Brain pericyte (primary cell): ENCODE measurements at regions not wholly inside any gene's neighbourhood (a gene's known extent, or its start where the extent isn't known, plus 50 kb on each side); places are given as distances from the start of the nearest gene placed in this dataset.
"Not testable (repeated sequence)": the region's sequence is repeated elsewhere in the genome, so short reads cannot be mapped to it uniquely, and the experiment has no call there.

Experiments
- DNase-seq: peaks from one replicate; pipeline ENCODE4 v3.0.0-alpha.2; 2012; ENCODE audit warnings: low read depth, low spot score

- no peak for DNase-seq
Observed at GRCh38 chr4:81676537-81676936, 204.8 kb upstream of the RASGEF1B start.

GRCh38 chr4:81675791-81676393 lies 204.2 kb upstream of the RASGEF1B start:
- DNase-seq: no peak

- no peak for DNase-seq
Observed at GRCh38 chr4:81673961-81674360, 202.3 kb upstream of the RASGEF1B start.

DNA sequence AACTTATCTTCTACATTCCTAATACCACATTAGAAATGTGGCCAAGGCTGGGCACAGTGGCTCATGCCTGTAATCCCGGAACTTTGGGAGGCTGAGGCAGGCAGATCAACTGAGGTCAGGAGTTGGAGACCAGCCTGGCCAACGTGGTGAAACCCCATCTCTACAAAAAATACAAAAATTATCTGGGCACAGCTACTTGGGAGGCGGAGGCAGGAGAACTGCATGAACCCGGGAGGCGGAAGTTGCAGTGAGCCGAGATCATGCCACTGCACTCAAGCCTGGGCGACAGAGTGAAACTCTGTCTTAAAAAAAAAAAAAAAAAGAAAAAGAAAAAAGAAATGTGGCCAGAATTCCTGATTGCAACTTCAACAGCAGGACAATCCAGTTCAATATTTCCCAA lies 196.6 kb upstream of the RASGEF1B start:
- not testable (repeated sequence) for DNase-seq

DNA sequence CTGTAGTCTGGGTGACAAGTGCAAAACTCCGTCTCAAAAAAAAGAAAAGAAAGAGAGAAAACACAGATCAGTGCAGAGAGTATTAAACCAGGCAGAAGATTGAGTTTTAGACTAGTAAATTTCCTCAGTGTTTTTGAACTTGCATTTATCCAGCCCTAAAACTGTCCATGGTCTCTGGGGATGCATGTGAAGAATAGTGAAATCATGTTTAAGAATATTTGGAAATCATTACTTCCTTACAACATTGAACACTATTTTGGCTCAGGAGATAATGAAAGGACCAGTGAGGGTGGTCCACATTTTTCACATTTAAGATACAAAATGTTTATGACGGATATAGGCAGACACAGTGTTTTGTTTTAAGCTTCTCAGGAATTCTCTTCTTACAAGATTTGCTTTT lies 195.8 kb upstream of the RASGEF1B start:
- no peak for DNase-seq

DNA sequence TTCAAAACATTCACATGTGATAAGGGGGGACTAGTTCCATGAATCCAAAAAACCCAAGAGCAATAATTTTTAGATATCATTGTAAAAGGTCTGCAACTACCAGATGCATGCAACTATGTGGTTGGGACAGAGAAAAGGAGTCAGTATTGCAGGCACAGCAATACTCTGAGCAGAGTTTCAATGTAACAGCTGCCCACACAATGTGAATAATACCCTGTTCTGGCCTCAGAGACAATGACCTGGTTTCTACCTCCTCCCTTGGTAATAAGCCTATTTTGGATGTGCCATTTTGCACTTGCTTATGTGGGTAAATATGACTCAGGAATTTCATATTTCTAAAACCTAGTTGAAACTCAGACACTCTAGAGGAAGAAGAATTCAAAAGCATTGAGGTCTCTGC lies 194.8 kb upstream of the RASGEF1B start:
- DNase-seq: no peak

GRCh38 chr4:81665649-81666048 lies 193.9 kb upstream of the RASGEF1B start:
- no peak for DNase-seq

DNA sequence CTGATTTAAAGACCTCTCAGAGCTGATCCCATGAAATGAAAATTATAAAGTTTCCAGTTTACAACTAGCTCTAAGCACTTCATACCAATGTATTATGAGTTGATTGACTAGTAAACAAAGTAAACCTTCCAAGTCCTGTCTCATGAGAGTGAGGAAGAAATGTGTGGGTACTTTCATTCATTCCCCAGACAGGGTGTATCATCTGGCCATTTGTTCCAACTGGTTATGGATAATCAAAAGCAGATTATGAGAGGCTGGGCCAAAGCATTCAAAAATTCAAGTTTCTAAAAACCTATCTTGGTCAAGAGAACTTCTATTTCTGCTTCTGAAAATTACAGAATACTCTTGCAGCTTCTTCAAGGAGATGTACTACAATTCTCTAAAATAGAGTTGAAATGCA lies 193.3 kb upstream of the RASGEF1B start:
- DNase-seq: no peak

- DNase-seq: no peak
Observed at GRCh38 chr4:81664079-81664478, 192.4 kb upstream of the RASGEF1B start.

- no peak for DNase-seq
Observed at GRCh38 chr4:81663368-81663767, 191.7 kb upstream of the RASGEF1B start.

DNA sequence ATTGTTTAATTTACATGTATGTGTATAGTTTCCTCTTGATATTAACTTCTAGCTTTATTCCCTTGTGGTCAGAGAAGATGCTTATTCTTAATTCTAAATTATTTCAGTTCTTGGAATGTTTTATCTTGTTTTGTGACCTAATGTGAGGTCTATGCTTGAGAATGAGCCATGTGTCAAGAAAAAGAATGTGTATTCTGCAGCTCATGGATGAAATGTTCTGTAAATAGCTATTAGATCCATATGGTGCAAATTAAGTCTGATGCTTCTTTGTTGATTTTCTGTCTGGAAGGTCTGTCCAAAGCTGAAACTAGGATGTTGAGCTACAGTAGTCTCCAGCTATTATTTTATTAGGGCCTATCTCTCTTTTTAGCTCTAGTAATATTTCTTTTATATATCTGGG lies 187.3 kb upstream of the RASGEF1B start:
- no peak for DNase-seq

- DNase-seq: no peak
Observed at GRCh38 chr4:81652069-81652478, 180.4 kb upstream of the RASGEF1B start.

- no peak for DNase-seq
Observed at GRCh38 chr4:81651243-81651899, 179.7 kb upstream of the RASGEF1B start.

- no peak for DNase-seq
Observed at GRCh38 chr4:81650606-81651242, 179.0 kb upstream of the RASGEF1B start.

GRCh38 chr4:81648576-81649275 lies 177.0 kb upstream of the RASGEF1B start:
- no peak for DNase-seq

DNA sequence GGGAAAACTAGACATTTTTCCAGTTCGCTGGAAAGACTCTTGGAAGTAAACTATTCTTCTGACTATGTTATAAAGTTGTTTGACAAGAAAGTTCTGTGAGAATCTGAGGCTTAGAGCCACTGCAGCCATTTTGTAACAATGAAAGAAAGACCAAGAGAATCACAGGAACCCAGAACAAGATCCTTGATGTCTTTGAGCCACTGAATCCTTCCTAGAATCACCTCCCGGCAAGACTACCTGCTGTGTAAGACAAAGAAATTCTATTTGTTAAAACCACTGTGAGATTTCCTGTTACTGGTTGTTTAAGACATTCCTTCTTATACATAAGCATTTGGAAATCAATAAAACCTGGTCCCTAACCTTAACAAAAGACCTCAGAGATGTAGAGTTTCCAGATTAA lies 175.7 kb upstream of the RASGEF1B start:
- no peak for DNase-seq

GRCh38 chr4:81642543-81642942 lies 170.8 kb upstream of the RASGEF1B start:
- no peak for DNase-seq

DNA sequence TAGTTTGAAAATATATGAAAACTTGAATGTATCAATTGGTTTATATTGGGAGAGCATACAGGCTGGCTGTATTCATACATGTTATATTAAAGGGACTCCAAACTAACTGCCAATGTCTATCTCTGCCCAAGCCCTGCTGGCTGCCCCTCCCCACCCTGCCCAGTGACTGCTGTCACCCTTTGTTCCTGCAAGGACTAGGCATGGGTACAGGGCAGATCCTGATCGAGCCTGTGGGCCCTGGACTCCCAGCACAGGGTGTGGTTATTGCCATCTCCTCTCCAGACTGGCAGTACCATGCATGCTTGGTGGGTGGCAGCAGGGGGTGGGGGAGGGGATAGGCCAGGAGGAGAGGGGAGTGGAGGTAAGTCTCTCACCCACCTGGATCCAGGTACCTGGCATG lies 167.5 kb upstream of the RASGEF1B start:
- no peak for DNase-seq

- no peak for DNase-seq
Observed at GRCh38 chr4:81638698-81639097, 167.0 kb upstream of the RASGEF1B start.

- DNase-seq: no peak
Observed at GRCh38 chr4:81635739-81636138, 164.0 kb upstream of the RASGEF1B start.

- no peak for DNase-seq
Observed at GRCh38 chr4:81634766-81635549, 163.3 kb upstream of the RASGEF1B start.

GRCh38 chr4:81634165-81634564 lies 162.5 kb upstream of the RASGEF1B start:
- DNase-seq: no peak
